GM19193 (cell line): ENCODE measurements at regions not wholly inside any gene's neighbourhood (a gene's known extent, or its start where the extent isn't known, plus 50 kb on each side); places are given as distances from the start of the nearest gene placed in this dataset.

ENCODE experiments used
- POLR2A ChIP-seq: IDR thresholded peaks from 4 replicates; pipeline ENCODE4 v1.6.1; 2011; ENCODE audit not compliant: insufficient read depth, insufficient read length; ENCODE audit errors: extremely low read depth

DNA sequence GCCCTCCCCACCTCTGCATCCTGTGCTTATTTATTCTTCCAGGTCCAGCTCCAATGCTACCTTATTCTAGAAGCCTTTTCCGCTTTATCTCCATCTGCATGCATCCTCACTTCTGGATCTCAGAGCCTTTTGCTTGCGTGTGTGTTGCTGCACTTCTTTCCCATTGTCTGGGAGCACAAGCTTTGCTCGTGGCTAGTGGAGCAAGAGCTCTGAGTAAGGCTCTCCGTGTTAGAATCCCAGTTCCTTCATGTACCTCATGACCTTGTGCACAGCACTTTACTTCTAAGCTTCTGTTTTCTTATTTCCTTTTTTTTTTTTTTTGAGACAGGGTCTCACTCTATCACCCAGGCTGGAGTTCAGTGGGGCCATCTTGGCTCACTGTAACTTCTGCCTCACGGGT is 140.0 kb upstream of the POU3F1 start:
- no peak for TF ChIP-seq POLR2A

DNA sequence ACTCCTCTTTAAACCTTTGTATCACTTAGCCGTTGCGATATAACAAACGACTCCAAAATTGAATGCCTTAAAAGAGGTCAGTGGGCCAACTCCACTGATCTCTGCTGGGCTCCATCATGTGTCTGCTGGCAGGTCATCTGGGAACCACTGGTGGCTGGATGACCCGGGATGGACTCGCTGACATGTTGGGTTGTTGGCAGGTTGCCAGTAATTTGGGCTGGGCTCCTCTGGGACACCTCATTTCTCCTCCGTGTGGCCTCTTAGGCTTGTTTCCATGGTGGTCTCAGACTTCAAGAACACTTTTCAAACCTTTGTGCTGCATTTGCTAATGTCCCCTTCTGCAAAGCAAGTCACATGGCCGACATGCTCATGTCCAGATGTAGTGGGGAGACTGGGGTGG is 139.3 kb upstream of the POU3F1 start:
- TF ChIP-seq POLR2A = no peak

DNA sequence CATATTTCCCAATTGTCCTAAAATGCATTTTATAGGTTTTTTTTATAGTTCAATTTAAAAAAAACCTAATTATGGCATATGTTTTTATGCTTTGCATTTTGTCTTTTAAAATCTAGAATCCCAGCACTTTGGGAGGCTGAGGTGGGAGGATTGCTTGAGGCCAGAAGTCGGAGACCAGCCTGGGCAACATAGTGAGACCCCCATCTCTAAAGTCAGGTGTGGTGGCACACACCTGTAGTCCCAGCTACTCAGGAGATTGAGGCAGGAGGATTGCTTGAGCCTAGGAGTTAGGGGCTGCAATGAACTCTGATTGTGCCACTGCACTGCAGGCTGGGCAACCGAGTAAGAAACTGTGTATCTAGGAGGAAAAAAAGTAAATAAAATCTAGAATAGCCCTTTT is 137.2 kb upstream of the POU3F1 start:
- TF ChIP-seq POLR2A = no peak

DNA sequence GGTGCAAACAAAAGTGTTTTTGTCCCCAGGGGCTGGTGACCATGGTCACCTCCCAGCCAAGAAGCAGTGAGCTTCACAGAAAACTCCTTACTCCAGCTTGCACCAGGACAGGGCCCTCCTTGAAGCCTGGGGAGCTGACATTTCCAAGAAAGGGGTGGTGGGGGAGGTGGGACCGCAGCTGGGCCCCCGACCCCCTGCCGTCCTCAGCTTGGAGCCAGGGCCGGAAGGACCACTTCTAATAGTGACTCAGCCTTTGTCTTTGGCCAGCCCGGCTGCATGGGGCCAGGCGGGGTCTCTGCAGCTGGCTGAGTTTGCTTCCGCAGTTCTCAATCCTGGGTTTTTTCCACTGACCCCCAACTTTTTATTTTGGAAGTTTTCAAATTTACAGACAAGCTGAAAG is 136.5 kb upstream of the POU3F1 start:
- no peak for TF ChIP-seq POLR2A

DNA sequence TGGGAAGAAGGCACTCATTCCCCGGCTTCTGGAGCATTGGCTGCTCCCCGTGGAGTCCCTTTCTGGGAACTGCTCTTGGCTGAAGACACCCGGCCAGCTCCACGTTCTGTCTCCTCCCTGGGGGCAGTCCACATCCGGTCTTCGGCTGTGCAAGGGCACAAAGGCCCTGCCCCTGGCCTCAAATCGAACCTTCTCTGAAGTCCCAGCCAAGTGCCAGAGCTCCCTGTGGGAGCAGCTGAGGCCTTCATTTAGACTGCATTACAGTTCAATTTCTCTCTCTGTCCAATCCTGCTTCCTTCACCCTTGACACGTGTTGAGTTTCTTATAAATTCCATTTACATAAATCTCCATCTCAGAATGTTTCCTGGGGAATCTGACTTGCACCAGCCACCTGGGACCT is 132.9 kb upstream of the POU3F1 start:
- TF ChIP-seq POLR2A = no peak

DNA sequence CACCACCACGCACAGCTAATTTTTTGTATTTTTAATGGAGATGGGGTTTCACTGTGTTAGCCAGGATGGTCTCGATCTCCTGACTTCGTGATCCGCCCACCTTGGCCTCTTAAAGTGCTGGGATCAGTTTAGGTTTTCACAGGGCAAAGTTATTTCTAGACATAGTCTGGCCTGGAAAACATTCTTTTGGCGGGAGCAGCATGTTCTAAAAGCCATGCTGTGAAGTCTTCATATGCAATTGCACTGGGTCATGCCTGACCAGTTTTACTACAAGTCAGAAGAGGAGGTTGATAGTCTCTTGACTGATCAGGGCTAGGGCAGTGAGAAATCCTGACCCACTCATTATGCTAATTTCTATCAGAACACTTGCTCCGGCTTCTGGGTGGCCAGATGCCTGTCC is 131.6 kb upstream of the POU3F1 start:
- TF ChIP-seq POLR2A = no peak

DNA sequence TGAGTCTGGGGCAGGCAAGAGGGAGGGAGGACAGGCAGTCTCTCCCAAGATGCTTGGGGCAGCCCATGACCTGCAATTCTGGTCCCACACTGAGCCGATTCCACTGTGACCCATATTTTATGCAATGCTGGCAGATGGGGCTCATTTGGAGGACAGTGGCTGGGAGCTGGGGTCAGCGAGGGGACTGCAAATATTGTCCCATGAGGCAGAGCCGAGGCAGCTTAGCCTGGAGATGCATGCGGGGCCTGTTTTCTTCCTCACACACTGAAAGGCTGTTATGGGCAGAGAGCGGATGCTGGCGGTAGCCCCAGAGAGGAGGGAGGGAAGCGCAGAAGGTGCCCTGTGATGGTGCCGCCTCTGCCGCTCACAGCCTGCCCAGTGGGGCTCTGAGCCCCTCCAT is 128.5 kb upstream of the POU3F1 start:
- no peak for TF ChIP-seq POLR2A

DNA sequence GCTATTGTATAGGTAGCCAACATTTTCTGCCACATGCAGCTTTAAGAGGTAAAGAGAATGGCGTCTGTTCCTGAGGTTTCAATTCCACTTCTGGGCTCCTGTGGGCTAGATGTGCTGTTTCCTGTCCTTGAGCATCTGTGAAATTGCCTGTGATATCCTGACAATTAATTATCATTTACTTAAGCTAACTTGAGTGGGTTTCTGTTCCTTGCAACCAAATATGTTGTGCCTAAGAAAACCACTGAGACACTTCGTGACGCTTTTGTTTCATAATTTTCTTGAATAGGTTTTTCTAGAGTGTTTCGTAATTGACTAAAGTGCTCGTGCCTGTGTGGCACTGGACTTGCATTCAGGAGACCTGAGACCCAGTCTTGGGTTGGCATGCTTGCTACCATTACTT is 127.3 kb upstream of the POU3F1 start:
- no peak for TF ChIP-seq POLR2A

DNA sequence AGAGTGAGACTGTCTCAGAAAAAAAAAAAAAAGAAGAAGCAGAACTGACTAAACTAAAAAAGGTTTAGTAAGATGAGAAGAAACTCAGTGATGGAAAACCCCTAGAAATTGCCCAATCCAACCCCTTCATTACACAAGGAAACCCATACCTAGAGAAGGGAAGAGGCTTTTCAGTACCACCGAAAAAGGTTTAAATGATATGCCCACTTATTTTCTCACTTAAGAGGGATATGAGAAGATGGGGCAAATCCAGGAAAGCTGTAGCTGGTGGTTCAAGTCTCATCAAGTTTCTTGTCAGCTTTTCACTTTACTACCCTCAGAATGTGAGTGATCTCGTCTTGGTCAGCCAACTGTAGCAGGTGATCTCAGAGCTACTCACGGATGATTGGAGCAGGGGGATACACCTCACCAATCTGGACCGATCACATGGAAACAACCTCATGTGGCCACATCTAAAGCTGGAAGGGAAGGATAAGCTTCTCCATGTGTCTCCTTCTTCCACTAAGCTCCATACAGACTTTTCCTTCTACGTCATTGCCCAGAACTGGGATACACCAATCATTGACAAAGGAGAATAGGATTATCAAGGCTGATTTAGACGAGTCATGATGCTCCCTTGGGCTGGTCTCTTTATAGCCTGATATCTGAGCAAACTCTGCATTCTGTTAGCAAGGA is 126.7 kb upstream of the POU3F1 start:
- TF ChIP-seq POLR2A = no peak

DNA sequence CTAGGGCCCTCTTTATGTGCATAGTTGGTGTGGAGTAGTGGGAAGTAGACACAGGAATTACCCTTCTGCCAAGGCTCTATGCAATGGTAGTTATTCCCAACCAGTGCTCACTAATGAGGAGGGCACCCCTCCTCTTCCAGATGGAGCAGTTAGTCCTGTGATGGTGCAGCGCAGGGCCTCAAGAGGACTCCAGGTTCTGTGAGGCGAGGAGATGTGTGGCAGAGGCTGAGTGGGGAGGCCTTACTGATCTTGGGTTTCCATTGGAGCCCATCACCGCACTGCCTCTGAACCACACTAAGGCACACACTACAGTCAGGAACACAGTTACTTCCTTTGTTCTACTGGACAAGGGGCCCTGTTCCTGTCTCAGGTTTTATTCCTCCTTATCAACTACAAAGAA is 122.5 kb upstream of the POU3F1 start:
- TF ChIP-seq POLR2A = no peak

DNA sequence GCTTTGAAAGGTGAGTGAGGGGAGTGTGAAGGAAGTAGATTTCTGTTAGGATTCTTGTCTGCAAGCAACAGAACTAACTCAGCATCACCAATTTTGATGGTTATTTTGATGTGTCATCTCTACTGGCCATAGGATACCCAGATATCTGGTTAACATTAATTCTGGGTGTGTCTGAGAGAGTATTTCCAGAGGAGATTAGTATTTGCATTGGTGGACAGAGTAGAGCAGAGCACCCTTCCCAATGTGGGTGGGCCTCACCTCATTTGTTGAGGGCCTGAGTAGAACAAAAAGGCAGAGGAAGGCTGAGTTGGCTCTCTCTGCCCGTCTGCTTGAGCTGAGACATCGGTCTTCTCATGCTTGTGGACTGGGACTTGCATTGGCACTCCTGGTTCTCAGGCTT is 121.8 kb upstream of the POU3F1 start:
- TF ChIP-seq POLR2A = no peak

DNA sequence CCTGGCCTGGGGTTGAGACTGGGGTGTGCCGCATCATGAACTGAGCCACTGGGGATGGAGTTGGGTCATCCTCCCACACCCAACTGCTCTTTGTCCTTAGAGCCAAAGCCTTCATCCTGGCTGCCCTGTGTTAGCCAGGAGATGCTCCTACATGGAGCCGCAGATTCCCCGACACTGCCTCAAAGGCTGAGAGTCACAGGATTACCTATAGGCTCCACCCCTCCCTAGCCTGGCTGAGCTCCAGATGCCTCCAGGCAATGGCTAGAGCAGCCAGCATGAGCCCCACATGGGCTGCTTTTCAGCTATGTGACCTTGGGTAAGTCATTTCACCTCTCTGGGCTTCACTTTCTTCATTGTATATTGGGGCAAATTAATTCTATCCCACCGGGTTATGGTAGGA is 119.9 kb upstream of the POU3F1 start:
- TF ChIP-seq POLR2A = no peak

DNA sequence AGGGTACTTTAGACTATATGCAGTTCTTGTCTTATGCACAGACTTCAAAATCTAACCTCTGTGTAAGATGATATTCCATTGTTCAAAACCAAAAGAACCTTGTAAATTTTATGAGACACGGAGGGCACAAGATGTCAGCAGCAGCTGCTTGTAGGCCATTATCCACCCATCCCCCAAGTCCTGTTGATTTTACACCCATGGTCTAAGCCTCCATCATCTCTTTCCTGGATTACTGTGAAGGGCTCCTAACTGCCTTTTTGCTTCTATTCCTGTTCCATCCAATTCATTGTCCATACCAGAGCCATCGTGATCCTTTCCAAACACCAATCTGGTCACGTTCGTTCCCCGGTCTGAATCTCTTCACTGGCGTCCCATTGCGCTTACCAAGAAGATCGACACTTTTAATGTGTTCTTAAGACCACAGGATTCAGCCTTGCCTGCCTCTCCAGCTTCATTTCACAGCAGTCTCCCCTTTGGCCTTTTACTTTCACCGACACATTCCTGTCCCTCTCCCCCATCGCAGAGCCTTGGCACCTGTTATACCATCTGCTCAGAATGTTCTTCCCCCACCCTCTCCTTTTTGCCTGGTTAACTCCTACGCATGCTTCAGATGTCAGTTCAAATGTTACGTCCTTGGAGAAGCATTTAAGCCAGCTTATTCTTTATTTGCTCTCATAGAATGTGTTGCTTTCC is 107.3 kb upstream of the POU3F1 start:
- TF ChIP-seq POLR2A = no peak

DNA sequence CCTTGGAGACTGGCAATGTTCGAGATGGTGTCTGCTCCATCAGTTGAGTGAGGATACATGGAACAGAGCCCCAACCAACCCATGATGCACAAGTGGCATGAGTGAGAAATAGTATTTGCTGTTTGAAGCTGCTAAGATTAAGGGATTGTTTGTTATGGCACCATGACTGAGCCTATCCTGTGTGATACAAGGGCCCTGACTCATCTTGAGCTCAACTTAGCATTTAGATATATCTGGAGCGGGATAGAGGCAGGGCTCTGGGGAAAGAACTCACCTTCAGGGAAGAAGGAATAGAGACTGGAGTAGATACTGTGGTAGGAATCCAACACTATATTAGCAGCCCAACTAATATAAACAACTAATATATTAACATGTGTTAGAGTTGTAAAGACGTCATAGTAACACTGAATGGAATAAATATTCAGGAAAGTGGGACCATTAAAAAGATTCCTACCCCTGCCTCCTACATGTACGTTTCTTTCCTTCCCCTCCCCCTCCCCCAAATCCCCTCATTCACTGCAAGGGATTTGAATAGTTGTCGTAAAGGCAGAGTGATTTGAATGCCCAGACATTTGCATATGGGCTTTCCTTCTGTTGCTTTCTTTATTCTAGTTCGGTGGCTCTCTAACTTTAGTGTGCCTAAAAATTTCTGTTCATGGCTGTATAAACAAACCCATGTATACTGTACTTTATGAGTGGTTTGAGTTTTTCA is 106.6 kb upstream of the POU3F1 start:
- TF ChIP-seq POLR2A = no peak

DNA sequence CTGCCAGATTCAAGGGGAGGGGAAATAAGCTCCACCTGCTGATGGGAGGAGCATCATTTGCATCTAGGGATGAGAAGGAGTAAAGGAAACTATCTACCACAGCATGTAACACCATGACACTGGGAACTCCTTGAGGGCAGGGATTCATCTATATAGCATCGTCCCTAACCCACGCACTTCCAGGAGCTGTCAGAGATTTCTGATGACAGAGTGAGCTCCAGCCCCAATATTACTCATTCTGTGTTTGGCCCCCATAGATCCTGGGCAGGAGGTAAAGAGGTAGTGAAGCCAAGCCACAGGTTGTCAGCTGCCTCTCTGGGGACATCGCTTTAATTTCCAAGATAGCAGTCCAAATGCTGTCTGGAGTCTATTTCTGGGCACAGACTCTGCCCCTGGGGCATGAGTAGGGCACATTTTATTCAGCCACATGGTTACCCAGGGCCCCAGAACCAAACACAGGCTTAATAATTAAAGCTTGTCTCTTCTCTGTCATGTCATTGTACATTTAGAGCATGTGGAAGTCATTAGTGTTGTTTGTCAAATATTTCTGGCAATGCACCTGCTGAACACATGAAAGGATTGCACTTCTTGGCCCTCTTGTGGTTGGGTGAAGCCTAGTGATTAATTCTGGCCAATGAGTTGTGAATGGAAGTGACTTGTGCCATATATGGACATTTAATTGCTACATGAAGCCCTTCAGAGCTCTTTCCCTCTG is 105.9 kb upstream of the POU3F1 start:
- TF ChIP-seq POLR2A = no peak
